Endothelial cell of umbilical vein (primary cell): ENCODE measurements at regions not wholly inside any gene's neighbourhood (a gene's known extent, or its start where the extent isn't known, plus 50 kb on each side); places are given as distances from the start of the nearest gene placed in this dataset.

ENCODE experiments used
- BruUV-seq: library from RNA; stranded (reverse); fragments of 400-500 nt; replicated peaks from 2 replicates; lab custom pipeline; 2021; lab: Mats Ljungman, UMichigan
- CTCF ChIA-PET: fragments of 300-600, 350-600 bp; sonication (Branson Sonifier 250); formaldehyde crosslinking; loops from one replicate; lab custom pipeline; 2021; ENCODE audit warnings: antibody characterized with exemption, inconsistent platforms; lab: Charles Lee
- POLR2A ChIA-PET: fragments of 300-600, 350-600 bp; sonication (Branson Sonifier 250); formaldehyde crosslinking; loops from one replicate; lab custom pipeline; 2021; ENCODE audit warnings: antibody characterized with exemption, inconsistent platforms; lab: Charles Lee
- DNase-seq: peaks from one replicate; pipeline ENCODE4 v3.0.0-alpha.2; 2011; ENCODE audit warnings: low read depth, low spot score
- FAIRE-seq: peaks from 2 replicates; lab custom pipeline; 2011; peaks lifted over from hg19 to GRCh38; lab: Jason Lieb, UNC
- H2AFZ ChIP-seq: 2 replicates; pipeline ENCODE4 v1.6.0; 2012; ENCODE audit warnings: low read depth, low read length, control low read depth, inconsistent platforms
- H3K27ac ChIP-seq: 2 replicates; pipeline ENCODE4 v1.5.1; 2011; ENCODE audit warnings: low read depth, mild to moderate bottlenecking, control low read depth, low read length, moderate library complexity; ENCODE audit not compliant: insufficient read depth
- H3K27me3 ChIP-seq, 2 experiments: 2 replicates each; pipeline versions ENCODE4 v1.6.0 to v1.6.1; 2011; ENCODE audit warnings: low read length in 2 of 2, mixed read lengths in 1 of 2; ENCODE audit not compliant: control insufficient read depth in 2 of 2, insufficient read depth in 2 of 2
- H3K36me3 ChIP-seq, 2 experiments: 2 replicates in 1 of 2; 3 replicates in 1 of 2; pipeline ENCODE4 v1.5.1; 2011; ENCODE audit warnings: low read length in 2 of 2, mild to moderate bottlenecking in 1 of 2, moderate library complexity in 1 of 2; ENCODE audit not compliant: control insufficient read depth in 2 of 2, insufficient read depth in 2 of 2; ENCODE audit errors: extremely low read depth in 1 of 2
- H3K4me1 ChIP-seq: 3 replicates; pipeline ENCODE4 v1.5.1; 2011; ENCODE audit warnings: mild to moderate bottlenecking, low read length; ENCODE audit not compliant: control insufficient read depth, insufficient read depth; ENCODE audit errors: extremely low read depth
- H3K4me2 ChIP-seq: 2 replicates; pipeline ENCODE4 v1.6.1; 2011; ENCODE audit warnings: low read length, control low read depth, mixed read lengths; ENCODE audit not compliant: insufficient read depth
- H3K4me3 ChIP-seq, 3 experiments: fragments of 200-600 bp in 1 of 3; sonication (generic), shearing (Covaris generic) in 1 of 3; replicated peaks in 1 of 3; 2 replicates each; pipeline ENCODE4 v1.5.1; 2011 to 2016; ENCODE audit warnings: control low read depth in 3 of 3, low read length in 3 of 3, mild to moderate bottlenecking in 2 of 3, inconsistent platforms in 1 of 3, low read depth in 1 of 3, moderate library complexity in 1 of 3; ENCODE audit not compliant: insufficient read depth in 1 of 3
- H3K79me2 ChIP-seq: 2 replicates; pipeline ENCODE4 v1.6.0; 2012; ENCODE audit warnings: low read length, inconsistent platforms; ENCODE audit not compliant: control insufficient read depth, insufficient read depth
- H3K9ac ChIP-seq: replicated peaks from 2 replicates; pipeline ENCODE3; 2011; ENCODE audit warnings: low read length, control low read depth; ENCODE audit not compliant: insufficient read depth; ENCODE audit errors: extremely low read depth
- H3K9me1 ChIP-seq: replicated peaks from 3 replicates; pipeline ENCODE4 v1.6.0; 2011; ENCODE audit warnings: mild to moderate bottlenecking, low read length; ENCODE audit not compliant: control insufficient read depth, insufficient read depth; ENCODE audit errors: extremely low read depth
- H3K9me3 ChIP-seq: replicated peaks from 2 replicates; pipeline ENCODE4 v1.5.1; 2012; ENCODE audit warnings: low read length, inconsistent platforms; ENCODE audit not compliant: control insufficient read depth, insufficient read depth
- H4K20me1 ChIP-seq: replicated peaks from 2 replicates; pipeline ENCODE3; 2011; ENCODE audit warnings: mild to moderate bottlenecking, low read length; ENCODE audit not compliant: control insufficient read depth, insufficient read depth; ENCODE audit errors: extremely low read depth
- EZH2 ChIP-seq: IDR thresholded peaks from 2 replicates; pipeline ENCODE4 v1.6.1; 2012; ENCODE audit warnings: borderline replicate concordance, low read depth, mild to moderate bottlenecking, moderate library complexity, low read length, inconsistent platforms; ENCODE audit not compliant: severe bottlenecking
- FOS ChIP-seq: IDR thresholded peaks from 2 replicates; pipeline ENCODE4 v1.6.1; 2011; ENCODE audit warnings: mild to moderate bottlenecking, low read length, moderate library complexity, borderline replicate concordance; ENCODE audit not compliant: insufficient read depth
- GATA2 ChIP-seq: IDR thresholded peaks from 2 replicates; pipeline ENCODE4 v1.7.0; 2011; ENCODE audit warnings: low read depth, mild to moderate bottlenecking, moderate library complexity, mixed read lengths, low read length; ENCODE audit not compliant: insufficient read length, insufficient read depth
- JUN ChIP-seq: IDR thresholded peaks from 2 replicates; pipeline ENCODE4 v1.6.1; 2011; ENCODE audit warnings: borderline replicate concordance, low read depth; ENCODE audit not compliant: insufficient read length, insufficient read depth
- MYC ChIP-seq: IDR thresholded peaks from one replicate; pipeline ENCODE4 v1.6.1; 2011; ENCODE audit warnings: mild to moderate bottlenecking, low read depth, low read length
- POLR2A ChIP-seq: IDR thresholded peaks from 2 replicates; pipeline ENCODE4 v1.6.1; 2012; ENCODE audit warnings: low read depth, mild to moderate bottlenecking, control low read depth, low read length
- POLR2AphosphoS5 ChIP-seq: IDR thresholded peaks from 2 replicates; pipeline ENCODE4 v1.6.1; 2012; ENCODE audit warnings: low read depth, mild to moderate bottlenecking, control low read depth, low read length, moderate library complexity; ENCODE audit not compliant: insufficient read depth
- dilution Hi-C: fragments of 300-500 bp; cut with MboI; formaldehyde crosslinking; loops from one replicate; pipeline ENCODE4 v1.15.0; 2019; ENCODE audit warnings: low sequenced_read_pairs; ENCODE audit not compliant: extremely low pct_ligation_motif_present
- intact Hi-C: fragments of 100-400 bp; cut with micrococcal nuclease; formaldehyde crosslinking; loops from one replicate; pipeline ENCODE4 v1.10.0; 2022
- TF ChIP-seq, protein P1 (sequence below), 2 donors: IDR thresholded peaks; 1 replicate in 1 of 2; 2 replicates in 1 of 2; pipeline ENCODE4 v1.5.1; 2011; ENCODE audit warnings: low read length in 2 of 2, mild to moderate bottlenecking in 2 of 2, moderate library complexity in 2 of 2, control low read depth in 1 of 2, inconsistent platforms in 1 of 2, low read depth in 1 of 2; ENCODE audit not compliant: insufficient read depth in 1 of 2; ENCODE audit errors: extremely low read depth in 1 of 2
- TF ChIP-seq, protein P2 (sequence below): IDR thresholded peaks from 2 replicates; pipeline ENCODE4 v1.6.1; 2011; ENCODE audit not compliant: insufficient read depth, insufficient read length

DNA sequence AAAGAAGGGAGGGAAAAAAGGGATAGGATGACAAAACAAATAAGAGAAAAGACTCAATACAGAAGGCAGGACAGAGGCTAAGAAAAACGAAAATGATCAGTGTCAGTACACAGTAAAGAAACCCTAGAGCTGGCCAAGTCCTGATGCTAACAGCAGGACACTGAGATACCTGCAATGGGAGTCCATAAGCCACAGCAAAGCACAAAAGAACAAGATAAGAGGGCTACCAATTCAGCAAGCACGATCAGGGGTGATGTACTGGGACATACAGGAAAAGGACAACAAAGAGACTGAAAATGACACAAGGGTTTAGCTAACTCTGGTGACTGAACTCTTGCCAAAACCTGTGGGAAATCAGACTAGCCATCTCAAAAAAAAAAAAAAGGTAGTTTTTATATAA lies 1072.6 kb upstream of the COX7C start:
- H3K79me2 ChIP-seq, result no peaks in the 10 kb centered on the region
- no peak overlapping the region for H3K9ac ChIP-seq
- POLR2A ChIA-PET, result no interaction called here
- H3K27me3 ChIP-seq, result no peaks in the 10 kb centered on the region
- no TSS peak for BruUV-seq
- no peak overlapping the region for H3K4me2 ChIP-seq
- no peaks in the 10 kb centered on the region for H3K9me1 ChIP-seq
- H3K36me3 ChIP-seq, result no peaks in the 10 kb centered on the region
- DNase-seq, result no peak
- TF ChIP-seq POLR2AphosphoS5 (no peak), FOS (no peak), EZH2 (no peak), MYC (no peak), GATA2 (no peak), JUN (no peak), POLR2A (no peak)
- TF ChIP-seq, protein P1, sequence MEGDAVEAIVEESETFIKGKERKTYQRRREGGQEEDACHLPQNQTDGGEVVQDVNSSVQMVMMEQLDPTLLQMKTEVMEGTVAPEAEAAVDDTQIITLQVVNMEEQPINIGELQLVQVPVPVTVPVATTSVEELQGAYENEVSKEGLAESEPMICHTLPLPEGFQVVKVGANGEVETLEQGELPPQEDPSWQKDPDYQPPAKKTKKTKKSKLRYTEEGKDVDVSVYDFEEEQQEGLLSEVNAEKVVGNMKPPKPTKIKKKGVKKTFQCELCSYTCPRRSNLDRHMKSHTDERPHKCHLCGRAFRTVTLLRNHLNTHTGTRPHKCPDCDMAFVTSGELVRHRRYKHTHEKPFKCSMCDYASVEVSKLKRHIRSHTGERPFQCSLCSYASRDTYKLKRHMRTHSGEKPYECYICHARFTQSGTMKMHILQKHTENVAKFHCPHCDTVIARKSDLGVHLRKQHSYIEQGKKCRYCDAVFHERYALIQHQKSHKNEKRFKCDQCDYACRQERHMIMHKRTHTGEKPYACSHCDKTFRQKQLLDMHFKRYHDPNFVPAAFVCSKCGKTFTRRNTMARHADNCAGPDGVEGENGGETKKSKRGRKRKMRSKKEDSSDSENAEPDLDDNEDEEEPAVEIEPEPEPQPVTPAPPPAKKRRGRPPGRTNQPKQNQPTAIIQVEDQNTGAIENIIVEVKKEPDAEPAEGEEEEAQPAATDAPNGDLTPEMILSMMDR (IDR thresholded peaks at IDR 0.05; ENCODE audit: extremely low read depth in 1 of 2, insufficient read depth in 1 of 2, low read depth in 1 of 2, low read length in 2 of 2), result no peak
- TF ChIP-seq, protein P2, sequence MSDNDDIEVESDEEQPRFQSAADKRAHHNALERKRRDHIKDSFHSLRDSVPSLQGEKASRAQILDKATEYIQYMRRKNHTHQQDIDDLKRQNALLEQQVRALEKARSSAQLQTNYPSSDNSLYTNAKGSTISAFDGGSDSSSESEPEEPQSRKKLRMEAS, result no peak
- H3K4me1 ChIP-seq, result no peaks in the 10 kb centered on the region
- H3K27ac ChIP-seq, result no peak overlapping the region
- CTCF ChIA-PET, result no interaction called here
- H4K20me1 ChIP-seq, result no peaks in the 10 kb centered on the region
- intact Hi-C loops (no loop called here), dilution Hi-C loops (no loop called here)
- no peak overlapping the region for H2AFZ ChIP-seq
- H3K4me3 ChIP-seq, result no peak overlapping the region
- no peak for FAIRE-seq
- peaks cover 7% of the 10 kb centered on the region for H3K9me3 ChIP-seq
